C1 segment of cervical spinal cord (tissue), 14 donors: ENCODE measurements at regions not wholly inside any gene's neighbourhood (a gene's known extent, or its start where the extent isn't known, plus 50 kb on each side); places are given as distances from the start of the nearest gene placed in this dataset.

Experiments used
- DNase-seq, 14 donors: peaks; one replicate each; lab custom pipeline; 2025; lab: John Stamatoyannopoulos, UW

DNA sequence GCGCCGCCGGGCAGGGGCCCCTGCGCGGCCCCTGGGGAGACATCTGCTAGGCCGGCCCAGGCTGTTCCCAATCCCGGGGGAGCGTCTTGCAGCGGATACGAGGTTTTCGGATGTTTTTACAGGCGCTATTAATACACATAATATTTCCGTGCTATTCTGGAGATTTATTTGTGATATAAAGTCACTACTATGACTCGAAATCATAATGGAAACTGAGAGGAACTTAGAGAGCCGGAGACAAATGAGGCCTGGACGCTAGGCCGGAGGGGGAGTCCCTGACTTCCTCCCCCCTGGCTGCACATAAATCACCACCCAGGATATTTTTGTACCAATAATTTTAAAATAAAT is 91.7 kb upstream of the ANO1 start:
- DNase-seq, result no peak

DNA sequence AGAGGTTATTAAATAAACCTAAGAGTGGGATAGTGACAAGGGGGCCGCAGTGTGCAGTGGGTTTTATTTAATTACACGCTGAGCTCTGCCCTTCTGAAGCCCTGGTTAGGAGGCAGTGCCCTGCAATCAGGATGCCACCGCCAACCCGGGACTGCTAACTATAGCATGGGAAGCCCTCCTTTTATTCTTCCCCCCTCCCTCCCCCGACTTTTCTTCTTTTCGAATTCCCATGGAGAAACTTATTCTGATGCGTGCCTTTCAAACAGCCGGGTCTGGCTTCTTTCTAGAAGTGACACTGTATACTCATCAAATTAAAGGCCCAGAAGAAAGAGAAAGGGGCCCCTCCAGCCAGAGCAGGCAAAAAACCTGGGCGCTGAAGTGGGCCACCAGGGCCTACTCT is 91.3 kb upstream of the ANO1 start:
- DNase-seq, result no peak

DNA sequence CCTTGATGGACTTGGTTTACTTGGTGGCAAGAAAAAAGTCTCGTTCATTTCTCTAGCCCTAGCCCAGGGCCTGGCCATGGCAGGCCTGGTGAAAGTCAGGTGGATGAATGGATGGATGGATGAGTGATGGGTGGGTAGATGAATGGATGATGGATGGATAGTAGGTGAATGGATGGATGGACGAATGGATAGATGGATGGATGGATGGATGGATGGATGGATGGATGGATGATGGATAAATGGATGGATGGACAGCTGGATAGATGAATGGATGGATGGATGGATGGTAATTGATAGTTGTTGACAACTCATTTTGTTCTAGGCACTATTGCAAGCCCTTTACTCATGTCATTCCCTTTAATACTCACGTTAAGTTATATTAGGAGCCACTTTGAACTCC is 86.1 kb upstream of the ANO1 start:
- DNase-seq, result no peak

DNA sequence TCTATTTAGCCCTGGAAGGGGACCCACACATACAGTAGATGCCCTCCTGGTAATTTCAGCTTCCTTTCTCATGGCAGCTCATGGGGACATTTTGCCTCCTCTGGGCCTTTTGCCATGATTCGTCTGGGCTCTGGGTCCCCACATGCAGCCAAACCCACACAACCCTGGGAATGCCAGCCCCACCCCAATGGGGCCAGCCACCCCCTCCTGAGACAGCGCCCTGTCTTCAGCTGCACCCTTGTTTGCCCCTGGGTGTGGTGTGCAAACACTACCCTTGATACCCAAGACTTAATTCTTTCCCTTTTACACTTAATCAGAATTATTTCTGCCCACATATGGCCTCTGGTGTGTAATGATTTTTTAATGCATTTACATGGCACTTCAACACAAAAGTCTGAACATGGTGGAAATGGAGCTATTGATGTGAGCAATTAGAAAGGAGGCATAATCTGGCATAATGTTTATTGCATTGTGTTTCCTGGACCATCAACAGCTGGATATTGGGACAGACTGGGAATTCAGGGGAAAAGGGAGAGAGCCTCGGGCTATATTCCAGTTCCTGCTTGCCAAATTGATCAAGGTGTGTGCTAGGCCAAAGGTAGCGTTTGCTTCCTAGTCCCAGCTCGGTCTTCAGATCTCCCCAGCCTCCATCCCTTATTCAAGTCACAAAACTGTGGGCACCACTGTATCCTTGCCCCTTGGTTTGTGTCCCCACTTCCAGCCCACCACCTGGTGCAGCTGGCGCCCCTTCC is 85.0 kb upstream of the ANO1 start:
- no peak for DNase-seq

DNA sequence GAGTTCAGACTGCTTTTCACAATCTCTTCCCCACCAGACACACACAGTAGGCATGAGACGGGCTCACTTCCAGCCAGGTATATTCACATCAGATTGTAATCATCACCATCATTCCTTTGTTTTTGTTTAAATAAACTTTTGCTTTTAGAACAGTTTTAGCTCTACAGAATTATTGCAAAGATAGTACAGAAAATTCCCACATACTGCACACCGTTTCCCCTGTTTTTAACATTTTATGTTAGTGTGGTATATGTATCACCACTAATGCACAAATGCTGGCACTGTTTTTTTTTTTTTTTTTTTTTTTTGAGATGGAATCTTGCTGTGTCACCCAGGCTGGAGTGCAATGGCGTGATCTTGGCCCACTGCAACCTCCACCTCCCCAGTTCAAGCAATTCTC is 83.3 kb upstream of the ANO1 start:
- no peak for DNase-seq

DNA sequence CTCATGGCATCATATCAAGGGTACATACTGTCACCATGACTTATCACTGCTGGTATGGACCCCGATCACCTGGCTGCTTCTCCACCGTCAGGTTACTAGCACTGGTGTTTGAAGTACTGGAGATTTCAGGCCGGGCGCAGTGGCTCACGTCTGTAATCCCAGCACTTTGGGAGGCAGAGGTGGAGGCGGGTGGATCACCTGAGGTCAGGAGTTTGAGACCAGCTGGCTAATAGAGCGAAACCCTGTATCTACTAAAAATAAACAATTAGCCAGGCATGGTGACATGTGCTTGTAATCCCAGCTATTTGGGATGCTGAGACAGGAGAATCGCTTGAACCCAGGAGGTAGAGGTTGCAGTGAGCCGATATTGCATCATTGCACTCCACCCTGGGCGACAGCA is 82.4 kb upstream of the ANO1 start:
- DNase-seq, result no peak

DNA sequence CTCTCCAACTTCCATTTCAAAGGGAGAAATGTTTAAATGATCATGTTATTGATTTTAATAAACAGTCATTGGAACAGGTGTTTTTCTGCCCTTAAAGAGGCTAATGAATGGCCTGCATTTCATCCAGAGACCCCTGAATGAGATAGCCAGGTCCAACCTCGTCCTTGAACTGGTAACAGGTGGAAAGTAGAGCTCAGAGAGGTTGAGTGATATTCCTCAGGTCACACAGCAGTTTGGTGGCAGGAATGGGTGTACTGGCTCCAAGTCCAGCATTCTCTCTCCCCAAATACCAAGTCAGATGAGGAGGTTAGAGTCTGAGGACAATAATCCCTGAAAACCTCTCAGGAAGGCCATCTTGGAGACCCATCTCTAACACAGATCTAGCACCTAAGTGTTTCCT is 81.7 kb upstream of the ANO1 start:
- no peak for DNase-seq

DNA sequence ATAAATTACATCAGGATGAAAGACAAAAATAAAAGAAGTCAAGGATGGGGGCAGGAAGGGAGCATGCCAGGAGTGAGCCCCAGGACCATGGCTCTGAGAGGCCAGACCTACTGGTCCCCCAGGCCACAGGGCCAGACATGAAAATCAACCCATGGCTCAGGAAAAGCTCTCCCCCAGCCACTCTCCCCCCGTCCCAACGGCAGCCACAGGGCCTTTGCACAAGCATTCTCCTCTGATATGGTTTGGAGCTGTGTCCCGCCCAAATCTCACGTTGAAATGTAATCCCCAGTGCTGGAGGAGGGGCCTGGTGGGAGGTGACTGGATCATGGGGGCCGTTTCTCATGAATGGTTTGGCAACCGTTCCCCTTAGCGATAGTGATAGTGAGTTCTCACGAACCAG is 80.8 kb upstream of the ANO1 start:
- DNase-seq, result no peak

DNA sequence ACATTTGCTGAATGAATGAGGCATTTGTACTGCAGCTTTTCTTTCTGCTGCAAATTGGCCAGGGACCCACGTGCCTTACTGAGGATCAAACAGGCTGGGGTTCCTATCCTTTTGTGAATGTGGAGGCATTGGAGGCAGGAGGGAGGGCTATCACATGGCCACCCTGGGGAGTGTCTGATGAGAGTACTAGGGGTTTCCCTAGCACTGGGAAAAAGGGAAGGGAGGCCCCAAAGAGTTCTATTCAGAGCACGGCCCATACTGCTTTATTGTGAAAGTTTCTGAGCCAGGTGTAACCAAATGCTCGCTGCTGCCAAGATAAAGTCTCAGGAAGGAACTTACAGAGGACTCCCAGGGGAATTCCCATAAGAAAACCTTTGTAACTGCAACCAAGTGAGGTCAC is 78.4 kb upstream of the ANO1 start:
- no peak for DNase-seq

DNA sequence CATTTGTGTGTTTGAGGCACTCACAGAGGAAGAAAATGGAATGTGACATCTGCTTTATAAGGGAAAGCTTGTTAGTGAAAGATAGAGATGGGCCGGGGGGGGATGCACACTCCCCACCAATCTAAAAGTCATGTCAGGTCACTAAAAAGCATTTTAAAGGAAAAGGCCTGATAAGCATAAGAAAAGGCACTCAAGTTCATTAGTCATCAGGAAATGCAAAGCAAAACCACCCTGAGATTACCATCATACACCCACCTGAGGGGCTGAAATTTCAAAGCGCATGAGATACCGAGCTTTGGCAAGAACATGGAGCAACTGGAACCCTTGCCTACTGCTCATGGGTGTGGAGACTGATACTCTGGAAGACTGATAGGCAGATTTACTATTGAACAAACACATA is 77.9 kb upstream of the ANO1 start:
- DNase-seq, result no peak

DNA sequence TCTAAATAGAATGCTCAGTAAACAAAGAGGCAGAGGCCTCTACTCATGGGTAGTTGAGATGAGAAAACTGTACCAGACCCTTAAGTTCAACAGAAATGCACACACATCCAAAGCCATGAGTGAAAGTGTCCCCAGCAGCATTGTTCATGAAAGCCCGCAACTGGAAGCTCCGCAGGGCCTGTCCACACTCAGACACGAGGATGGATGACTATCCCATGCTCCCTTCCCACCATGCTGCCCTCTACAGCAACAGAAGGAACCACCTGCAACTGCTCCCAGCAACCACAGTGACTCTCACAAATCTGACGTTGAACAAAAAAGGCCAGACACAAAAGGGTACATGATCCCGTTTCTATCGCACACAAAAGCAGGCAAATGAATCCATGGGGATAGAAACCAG is 76.9 kb upstream of the ANO1 start:
- no peak for DNase-seq

DNA sequence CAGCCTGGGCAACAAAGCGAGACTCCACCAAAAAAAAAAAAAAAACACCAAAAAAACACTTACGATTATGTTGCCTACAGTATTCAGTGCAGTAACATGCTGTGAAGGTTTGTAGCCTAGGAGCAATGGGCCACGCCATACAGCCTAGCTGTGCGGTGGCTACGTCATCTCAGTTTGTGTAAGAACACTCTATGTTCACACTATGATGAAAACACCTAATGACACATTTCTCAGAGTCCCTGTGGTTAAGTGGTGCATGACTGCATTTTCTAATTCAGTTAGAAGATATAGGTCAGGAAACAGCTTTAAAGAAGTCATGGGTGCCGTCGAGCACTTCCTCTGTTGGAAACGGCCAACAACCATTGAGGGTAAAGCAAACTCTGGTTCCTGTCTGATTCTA is 75.7 kb upstream of the ANO1 start:
- DNase-seq, result no peak

DNA sequence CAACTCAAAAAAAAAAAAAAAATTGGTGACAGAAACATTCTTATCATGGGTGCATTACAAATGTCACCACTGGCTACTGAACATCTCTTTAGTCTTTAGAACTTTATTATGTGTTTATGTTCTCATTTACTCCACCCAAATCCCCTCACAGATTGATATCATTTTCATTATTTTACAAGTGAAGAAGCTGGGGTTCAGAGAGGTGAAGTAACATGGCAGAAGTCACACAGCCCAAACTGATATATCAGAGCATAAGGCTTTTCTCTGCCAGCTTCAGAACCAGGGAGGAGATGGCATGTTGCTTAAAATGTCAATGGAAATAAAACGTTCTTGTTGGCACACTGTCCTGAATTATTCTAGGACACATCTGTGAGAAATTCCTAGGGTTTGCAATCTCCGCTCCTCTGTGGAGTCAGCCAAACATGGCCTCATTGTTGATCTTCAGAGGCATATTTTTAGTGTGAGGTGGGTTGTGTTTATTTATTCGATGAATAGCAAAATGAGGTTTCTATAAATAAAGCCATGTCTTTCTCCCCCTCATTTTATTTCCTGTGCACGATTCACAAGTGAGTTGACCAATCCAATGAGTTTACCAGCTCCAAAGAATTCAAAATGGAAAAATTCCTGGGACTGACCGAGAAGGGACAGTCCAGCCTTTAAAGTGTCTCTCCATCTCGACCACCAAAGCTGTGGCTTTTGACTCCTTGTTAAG is 72.9 kb upstream of the ANO1 start:
- DNase-seq, result no peak

DNA sequence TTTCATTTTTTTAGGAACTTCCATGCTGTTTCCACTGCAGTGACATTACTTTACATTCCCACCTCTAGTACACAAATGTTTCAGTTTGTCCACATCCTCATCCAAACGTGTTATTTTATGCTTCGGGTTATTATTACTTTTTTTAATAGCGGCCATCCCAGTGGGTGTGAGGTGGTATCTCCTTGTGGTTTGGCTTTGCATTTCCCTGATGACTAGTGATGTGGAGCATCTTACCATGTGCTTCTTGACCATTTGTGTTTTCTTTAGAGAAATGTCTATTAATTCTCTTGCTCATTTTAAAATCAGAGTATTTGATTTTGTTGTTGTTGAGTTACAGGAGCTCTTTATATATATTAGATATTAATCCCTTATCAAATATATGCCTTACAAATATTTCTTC is 70.3 kb upstream of the ANO1 start:
- DNase-seq, result no peak

DNA sequence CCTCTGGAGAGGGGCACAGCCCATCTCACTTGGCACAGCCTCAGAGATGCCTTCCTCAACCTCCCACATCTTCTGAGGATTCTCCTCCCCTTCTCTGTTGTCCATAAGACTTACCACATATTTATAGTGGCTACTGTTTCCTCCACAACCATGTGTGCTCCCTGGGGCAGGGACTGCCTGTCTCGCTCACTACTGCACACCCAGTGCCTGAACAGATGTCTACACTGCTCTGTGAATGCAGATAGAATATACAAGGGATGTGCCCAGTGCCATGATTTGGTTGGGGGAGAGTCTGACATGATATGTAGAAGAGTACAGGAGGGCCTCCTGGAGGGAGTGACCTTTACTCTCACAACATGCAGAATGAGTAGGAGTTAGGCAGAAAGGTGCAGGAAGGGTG is 67.3 kb upstream of the ANO1 start:
- DNase-seq, result no peak

DNA sequence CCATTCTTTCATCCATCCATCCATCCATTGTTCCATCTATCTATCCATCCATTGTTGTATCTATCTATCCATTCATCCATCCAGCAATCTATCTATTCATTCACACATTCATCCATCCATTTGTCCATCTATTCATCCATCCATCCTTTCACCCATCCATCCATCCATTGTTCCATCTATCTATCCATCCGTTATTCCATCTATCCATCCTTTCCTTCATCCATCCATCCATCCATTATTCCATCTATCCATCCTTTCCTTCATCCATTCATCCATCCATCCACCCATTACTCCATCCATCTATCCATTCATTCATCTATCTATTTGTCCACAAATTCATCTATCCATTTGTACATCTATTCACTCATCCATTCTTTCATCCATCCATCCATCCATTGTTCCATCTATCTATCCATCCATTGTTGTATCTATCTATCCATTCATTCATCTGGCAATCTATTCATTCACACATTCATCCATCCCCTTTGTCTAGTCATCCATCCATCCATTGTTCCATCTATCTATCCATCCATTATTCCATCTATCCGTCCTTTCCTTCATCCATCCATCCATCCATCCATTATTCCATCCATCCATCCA is 65.9 kb upstream of the ANO1 start:
- no peak for DNase-seq

DNA sequence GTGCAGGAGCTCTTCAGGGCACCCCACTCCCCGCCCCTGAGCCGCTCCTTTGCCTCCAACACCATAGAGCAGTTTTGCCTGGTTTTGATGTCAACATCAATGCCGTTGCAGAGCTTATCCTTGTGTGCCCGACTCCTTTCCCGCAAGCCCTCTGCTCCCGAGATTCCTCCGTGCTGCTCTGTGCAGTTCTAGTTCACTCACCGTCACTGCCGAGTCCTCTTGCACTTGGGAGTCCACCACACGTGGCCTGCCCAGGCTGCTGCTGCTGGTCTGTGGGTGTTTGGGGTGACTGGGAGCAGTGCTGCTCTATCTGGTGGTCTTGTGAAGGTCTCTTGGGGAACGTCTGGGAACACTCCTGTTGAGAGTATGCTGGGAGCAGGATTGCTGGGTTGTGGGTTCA is 63.8 kb upstream of the ANO1 start:
- DNase-seq, result no peak

DNA sequence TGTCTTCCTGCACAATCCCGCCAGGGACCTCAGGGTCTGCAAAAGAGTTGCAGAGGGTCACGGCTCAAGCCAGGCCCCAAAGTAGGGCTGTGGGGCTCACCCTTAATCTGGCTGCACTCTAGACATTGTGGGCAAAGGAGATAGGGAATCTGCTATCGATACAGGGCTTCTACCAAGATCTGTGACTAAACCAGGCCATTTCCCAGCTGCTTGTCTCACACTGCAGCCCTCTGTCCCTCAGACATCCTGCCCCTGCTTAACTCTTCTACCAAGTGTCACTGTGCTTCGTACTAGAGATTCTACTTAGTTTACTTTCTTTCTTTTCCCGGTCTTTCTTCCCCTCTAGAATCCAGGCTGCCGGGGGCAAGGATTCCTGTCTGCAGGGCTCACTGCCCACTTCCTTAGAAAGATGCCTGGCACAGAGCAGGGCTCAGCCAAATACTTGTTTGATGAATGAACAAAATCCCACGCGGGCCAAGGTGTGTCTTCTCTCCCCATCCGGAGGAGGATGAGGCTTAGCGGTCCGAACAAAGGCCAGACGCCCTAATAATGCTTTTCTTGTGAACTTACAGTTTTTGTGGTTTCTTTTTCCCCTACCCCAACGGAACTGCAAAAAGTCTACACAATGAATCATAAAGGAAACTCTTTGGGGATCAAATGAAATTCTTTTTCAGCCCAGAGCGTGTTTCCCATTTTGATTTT is 61.3 kb upstream of the ANO1 start:
- DNase-seq, result no peak

DNA sequence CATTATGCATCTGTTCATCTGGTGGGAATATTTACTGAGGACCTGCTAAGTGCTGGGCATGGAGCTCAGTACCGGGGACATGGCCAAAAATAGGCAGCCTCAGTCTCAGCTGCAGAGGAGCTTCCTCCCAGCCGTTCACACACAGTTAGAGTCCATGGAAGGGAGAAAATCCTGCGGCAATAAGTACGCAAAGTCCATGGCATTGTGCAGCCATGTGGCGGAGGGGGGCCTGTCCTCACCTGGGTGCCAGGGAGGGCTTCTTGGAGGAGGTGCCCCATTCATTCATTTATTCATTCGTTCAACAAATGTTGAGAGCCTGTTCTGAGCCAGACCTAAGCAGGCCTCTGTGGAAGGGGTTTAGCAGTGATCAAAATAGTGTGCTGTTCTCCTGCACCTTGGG is 59.3 kb upstream of the ANO1 start:
- no peak for DNase-seq

DNA sequence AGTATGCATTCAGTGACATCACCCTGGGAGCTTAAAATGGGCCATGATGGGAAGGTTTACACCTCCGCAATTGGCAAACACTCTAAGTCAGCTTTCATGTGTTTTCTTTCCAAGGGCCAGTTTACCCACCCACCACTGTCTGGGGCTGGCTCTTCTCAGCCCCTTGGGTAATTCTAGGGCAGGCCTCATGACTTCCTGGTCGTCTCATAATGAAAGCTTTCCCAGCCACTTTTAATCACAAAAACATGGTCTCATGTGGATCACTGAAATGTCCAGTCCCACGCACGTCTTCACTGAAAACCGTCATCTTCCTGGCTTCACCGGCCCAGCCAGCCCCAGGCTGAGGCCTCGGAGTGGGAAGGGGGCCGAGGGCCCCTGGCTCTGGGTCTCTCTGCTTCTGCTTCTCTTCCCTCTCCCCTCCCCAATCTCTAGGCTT is 58.5 kb upstream of the ANO1 start:
- no peak for DNase-seq

DNA sequence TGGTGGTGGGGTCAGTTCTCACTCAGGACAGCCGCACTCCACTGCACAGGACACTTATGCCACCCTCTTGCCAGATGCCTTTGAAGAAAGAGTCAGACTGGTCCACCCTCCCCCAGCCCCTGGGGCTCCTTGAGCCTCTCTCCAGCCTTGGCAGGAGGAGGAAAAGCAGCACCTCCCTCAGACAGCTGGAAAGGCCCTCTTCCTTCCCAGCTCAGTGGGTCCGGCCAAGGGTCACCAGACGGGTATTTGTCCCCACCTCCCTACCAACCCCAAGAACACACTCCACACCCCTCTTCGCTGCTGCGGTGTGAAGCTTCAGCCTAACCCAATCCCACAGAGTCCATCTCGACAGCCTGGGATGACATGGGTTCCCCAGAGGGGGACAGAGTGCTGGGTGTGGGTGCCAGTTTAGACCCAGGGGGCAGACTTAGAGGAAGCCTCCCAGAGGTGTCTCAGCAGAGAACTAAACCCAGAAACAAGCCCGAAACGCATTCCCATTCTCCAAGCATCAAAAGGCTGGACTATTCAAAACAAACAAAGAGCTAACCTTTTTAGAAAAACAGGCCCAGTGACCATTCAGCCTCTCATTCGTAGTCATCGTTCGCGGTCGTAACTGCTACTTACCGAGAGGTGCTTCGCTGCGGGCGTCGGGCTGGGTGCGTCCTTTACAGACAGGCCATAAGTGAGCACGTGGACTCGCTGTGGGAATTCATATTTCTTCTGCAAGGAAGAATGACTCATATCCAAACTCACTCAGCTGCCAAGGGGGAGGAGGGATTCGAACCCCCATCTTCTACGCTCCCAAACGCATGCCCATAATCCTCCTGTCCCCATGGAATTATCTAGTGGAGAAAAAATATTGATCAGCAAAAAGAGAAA is 57.5 kb upstream of the ANO1 start:
- no peak for DNase-seq

DNA sequence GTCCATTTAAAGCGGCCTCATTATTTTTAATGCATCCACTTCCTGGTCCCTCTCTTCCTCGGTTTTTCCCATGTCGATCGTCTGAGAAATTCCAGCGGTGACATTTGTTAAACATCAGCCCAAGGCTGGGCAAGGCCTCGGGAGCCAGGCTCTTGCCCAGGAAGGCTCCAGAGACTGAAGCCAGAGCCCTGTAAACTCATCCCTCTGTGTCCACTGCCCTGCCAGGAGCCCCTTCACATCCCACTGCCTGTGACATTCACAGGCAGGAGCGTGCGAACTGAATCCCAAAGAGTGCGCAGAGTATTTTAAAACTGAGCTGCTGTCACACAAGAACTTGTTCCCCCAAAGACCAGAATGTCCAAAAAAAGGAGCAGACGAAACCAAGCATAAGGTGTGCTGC is 56.5 kb upstream of the ANO1 start:
- no peak for DNase-seq
